ENCODE measurements at regions not wholly inside any gene's neighbourhood (a gene's known extent, or its start where the extent isn't known, plus 50 kb on each side); places are given as distances from the start of the nearest gene placed in this dataset.

DNA sequence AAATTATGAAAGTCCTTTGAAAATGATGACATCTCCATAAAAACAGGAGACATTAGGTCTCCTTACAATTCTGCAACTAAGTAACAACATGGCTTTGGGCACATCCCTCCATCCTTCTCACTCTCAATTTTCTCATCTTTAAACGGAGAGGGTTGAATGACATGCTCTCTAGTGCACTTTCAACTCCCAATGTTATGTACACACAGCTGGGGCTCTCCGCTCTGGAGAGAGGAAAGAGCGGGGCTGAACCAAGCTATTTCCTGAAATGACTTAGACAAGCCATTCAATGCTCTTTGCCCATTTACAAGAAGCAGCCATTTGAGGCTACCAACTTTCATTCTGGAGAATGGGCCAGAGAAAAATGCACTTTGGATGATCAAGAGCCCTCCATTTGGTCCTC lies 144.2 kb upstream of the BNIP2 start:
- TF ChIP-seq TCF7L2 (IDR thresholded peaks at IDR 0.05; ENCODE audit: borderline replicate concordance, extremely low read depth, insufficient read depth, insufficient read length) (no peak), EZH2 (IDR thresholded peaks at IDR 0.05) (no peak), CEBPB (IDR thresholded peaks at IDR 0.05; ENCODE audit: low read depth) (no peak)
- TF ChIP-seq, protein P1, sequence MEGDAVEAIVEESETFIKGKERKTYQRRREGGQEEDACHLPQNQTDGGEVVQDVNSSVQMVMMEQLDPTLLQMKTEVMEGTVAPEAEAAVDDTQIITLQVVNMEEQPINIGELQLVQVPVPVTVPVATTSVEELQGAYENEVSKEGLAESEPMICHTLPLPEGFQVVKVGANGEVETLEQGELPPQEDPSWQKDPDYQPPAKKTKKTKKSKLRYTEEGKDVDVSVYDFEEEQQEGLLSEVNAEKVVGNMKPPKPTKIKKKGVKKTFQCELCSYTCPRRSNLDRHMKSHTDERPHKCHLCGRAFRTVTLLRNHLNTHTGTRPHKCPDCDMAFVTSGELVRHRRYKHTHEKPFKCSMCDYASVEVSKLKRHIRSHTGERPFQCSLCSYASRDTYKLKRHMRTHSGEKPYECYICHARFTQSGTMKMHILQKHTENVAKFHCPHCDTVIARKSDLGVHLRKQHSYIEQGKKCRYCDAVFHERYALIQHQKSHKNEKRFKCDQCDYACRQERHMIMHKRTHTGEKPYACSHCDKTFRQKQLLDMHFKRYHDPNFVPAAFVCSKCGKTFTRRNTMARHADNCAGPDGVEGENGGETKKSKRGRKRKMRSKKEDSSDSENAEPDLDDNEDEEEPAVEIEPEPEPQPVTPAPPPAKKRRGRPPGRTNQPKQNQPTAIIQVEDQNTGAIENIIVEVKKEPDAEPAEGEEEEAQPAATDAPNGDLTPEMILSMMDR (IDR thresholded peaks at IDR 0.05 in 2 of 3, conservative IDR thresholded peaks at IDR 0.05 in 1 of 3; ENCODE audit: borderline replicate concordance in 1 of 3, insufficient read depth in 1 of 3, low read depth in 2 of 3, low read length in 2 of 3), result no peak

All from HCT116 (cell line).